ENCODE measurements at regions not wholly inside any gene's neighbourhood (a gene's known extent, or its start where the extent isn't known, plus 50 kb on each side); places are given as distances from the start of the nearest gene placed in this dataset.

GRCh38 chr5:4098226-4098625, 502.6 kb downstream of the IRX1 start:
- DNase-seq (ENCODE audit: low spot score in 2 of 2) (no peak), FAIRE-seq (no peak)

GRCh38 chr5:4099386-4099785, 503.8 kb downstream of the IRX1 start:
- DNase-seq (ENCODE audit: low spot score in 2 of 2) (no peak), FAIRE-seq (no peak)

GRCh38 chr5:4100739-4101138, 505.1 kb downstream of the IRX1 start:
- FAIRE-seq (no peak), DNase-seq (ENCODE audit: low spot score in 2 of 2) (no peak)

GRCh38 chr5:4101189-4101588, 505.6 kb downstream of the IRX1 start:
- DNase-seq (ENCODE audit: low spot score in 2 of 2) = no peak
- FAIRE-seq = no peak

GRCh38 chr5:4104831-4105597, 509.4 kb downstream of the IRX1 start:
- no peak for FAIRE-seq
- DNase-seq (ENCODE audit: low spot score in 2 of 2) = no peak

- no peak for FAIRE-seq
- no peak for DNase-seq (ENCODE audit: low spot score in 2 of 2)
Observed at GRCh38 chr5:4108690-4109089, 513.1 kb downstream of the IRX1 start.

- no peak for FAIRE-seq
- no peak for DNase-seq (ENCODE audit: low spot score in 2 of 2)
Observed at GRCh38 chr5:4113426-4113825, 517.8 kb downstream of the IRX1 start.

- FAIRE-seq = no peak
Observed at GRCh38 chr5:4113905-4114304, 518.3 kb downstream of the IRX1 start.

GRCh38 chr5:4114452-4114851, 518.8 kb downstream of the IRX1 start:
- FAIRE-seq = no peak
- DNase-seq (ENCODE audit: low spot score in 2 of 2) = no peak

More at GRCh38 chr5:4113905-4114304, 518.3 kb downstream of the IRX1 start:
- no peak for DNase-seq (ENCODE audit: low spot score in 2 of 2)

- no peak for FAIRE-seq
- DNase-seq (ENCODE audit: low spot score in 2 of 2) = no peak
Observed at GRCh38 chr5:4116834-4117233, 521.2 kb downstream of the IRX1 start.

GRCh38 chr5:4124221-4124970, 528.8 kb downstream of the IRX1 start:
- no peak for DNase-seq (ENCODE audit: low spot score in 2 of 2)
- no peak for FAIRE-seq

GRCh38 chr5:4128994-4129393, 533.4 kb downstream of the IRX1 start:
- DNase-seq (ENCODE audit: low spot score in 2 of 2) (no peak), FAIRE-seq (no peak)

- no peak for DNase-seq (ENCODE audit: low spot score in 2 of 2)
- no peak for FAIRE-seq
Observed at GRCh38 chr5:4129523-4129922, 533.9 kb downstream of the IRX1 start.

- no peak for DNase-seq (ENCODE audit: low spot score in 2 of 2)
- no peak for FAIRE-seq
Observed at GRCh38 chr5:4130819-4131218, 535.2 kb downstream of the IRX1 start.

- no peak for DNase-seq (ENCODE audit: low spot score in 2 of 2)
- no peak for FAIRE-seq
Observed at GRCh38 chr5:4137781-4138180, 542.1 kb downstream of the IRX1 start.

- no peak for DNase-seq (ENCODE audit: low spot score in 2 of 2)
- no peak for FAIRE-seq
Observed at GRCh38 chr5:4142842-4143241, 547.2 kb downstream of the IRX1 start.

GRCh38 chr5:4144411-4145007, 548.9 kb downstream of the IRX1 start:
- FAIRE-seq (no peak), DNase-seq (ENCODE audit: low spot score in 2 of 2) (no peak)

- no peak for DNase-seq (ENCODE audit: low spot score in 2 of 2)
- FAIRE-seq = no peak
Observed at GRCh38 chr5:4145511-4145910, 549.9 kb downstream of the IRX1 start.

GRCh38 chr5:4148009-4148408, 552.4 kb downstream of the IRX1 start:
- DNase-seq (ENCODE audit: low spot score in 2 of 2) (no peak), FAIRE-seq (no peak)

- no peak for DNase-seq (ENCODE audit: low spot score in 2 of 2)
- no peak for FAIRE-seq
Observed at GRCh38 chr5:4150067-4150466, 554.4 kb downstream of the IRX1 start.

GRCh38 chr5:4156153-4156552, 560.5 kb downstream of the IRX1 start:
- FAIRE-seq = no peak

GRCh38 chr5:4156889-4157288, 561.3 kb downstream of the IRX1 start:
- no peak for FAIRE-seq
- no peak for DNase-seq (ENCODE audit: low spot score in 2 of 2)

More at GRCh38 chr5:4156153-4156552, 560.5 kb downstream of the IRX1 start:
- no peak for DNase-seq (ENCODE audit: low spot score in 2 of 2)

All from frontal cortex (tissue), 3 donors.